Neural cell (in vitro differentiated cells): ENCODE measurements at regions not wholly inside any gene's neighbourhood (a gene's known extent, or its start where the extent isn't known, plus 50 kb on each side); places are given as distances from the start of the nearest gene placed in this dataset.

ENCODE experiments used
- H2AFZ ChIP-seq: fragments of 200-600, 300-800 bp; sonication (generic), shearing (Covaris generic); 2 replicates; pipeline ENCODE4 v1.6.0; 2014; ENCODE audit warnings: low read depth, mild to moderate bottlenecking, antibody characterized with exemption, low read length, moderate library complexity
- H3F3A ChIP-seq: fragments of 200-600 bp; shearing (Covaris generic); 2 replicates; pipeline ENCODE4 v1.6.1; 2016; ENCODE audit warnings: mild to moderate bottlenecking, moderate library complexity, mixed read lengths, antibody characterized with exemption, low read length; ENCODE audit not compliant: insufficient read depth, poor library complexity, severe bottlenecking
- H3K27ac ChIP-seq: fragments of 200-600, 300-800 bp; sonication (generic), shearing (Covaris generic); 2 replicates; pipeline ENCODE4 v1.5.1; 2014; ENCODE audit warnings: mild to moderate bottlenecking, low read length, moderate library complexity
- H3K27me3 ChIP-seq: fragments of 300-800, 200-600 bp; sonication (generic), shearing (Covaris generic); 2 replicates; pipeline ENCODE4 v1.6.0; 2014; ENCODE audit warnings: mild to moderate bottlenecking, low read depth, low read length, moderate library complexity; ENCODE audit not compliant: insufficient read depth
- H3K36me3 ChIP-seq: fragments of 300-800, 200-600 bp; sonication (generic), shearing (Covaris generic); 2 replicates; pipeline ENCODE4 v1.5.1; 2014; ENCODE audit warnings: mild to moderate bottlenecking, antibody characterized with exemption, low read length, moderate library complexity; ENCODE audit not compliant: insufficient read depth
- H3K4me2 ChIP-seq: fragments of 300-800, 200-600 bp; sonication (generic), shearing (Covaris generic); 2 replicates; pipeline ENCODE4 v1.6.0; 2014; ENCODE audit warnings: mild to moderate bottlenecking, low read length
- H3K4me3 ChIP-seq: fragments of 300-800, 200-600 bp; sonication (generic), shearing (Covaris generic); 2 replicates; pipeline ENCODE4 v1.5.1; 2014; ENCODE audit warnings: mild to moderate bottlenecking, low read length, moderate library complexity
- H3K79me2 ChIP-seq: fragments of 200-600 bp; shearing (Covaris generic); replicated peaks from 2 replicates; pipeline ENCODE4 v1.6.0; 2014; ENCODE audit warnings: mild to moderate bottlenecking, low read length, moderate library complexity; ENCODE audit not compliant: insufficient read depth
- H3K9ac ChIP-seq: fragments of 300-800, 200-600 bp; sonication (generic), shearing (Covaris generic); 2 replicates; pipeline ENCODE4 v1.6.1; 2016; ENCODE audit warnings: mild to moderate bottlenecking, low read length, mixed read lengths
- H3K9me2 ChIP-seq: fragments of 200-600 bp; shearing (Covaris generic); 2 replicates; pipeline ENCODE4 v1.6.1; 2016; ENCODE audit warnings: mild to moderate bottlenecking, low read length, mixed read lengths; ENCODE audit not compliant: insufficient read depth
- H3K9me3 ChIP-seq: fragments of 200-600, 300-800 bp; sonication (generic), shearing (Covaris generic); 2 replicates; pipeline ENCODE4 v1.6.1; 2016; ENCODE audit warnings: mild to moderate bottlenecking, mixed run types, low read length, moderate library complexity, mixed read lengths
- H4K20me1 ChIP-seq: fragments of 200-600 bp; shearing (Covaris generic); 2 replicates; pipeline ENCODE4 v1.6.1; 2016; ENCODE audit warnings: mild to moderate bottlenecking, mixed run types; ENCODE audit not compliant: insufficient read depth
- EP300 ChIP-seq: fragments of 450-650 bp; conservative IDR thresholded peaks from 2 replicates; pipeline ENCODE4 v1.6.1; 2014; ENCODE audit warnings: antibody characterized with exemption, mild to moderate bottlenecking, moderate library complexity; ENCODE audit not compliant: poor library complexity, severe bottlenecking
- EZH2 ChIP-seq: fragments of 200-600, 300-800 bp; shearing (Covaris generic), sonication (generic); IDR thresholded peaks from 2 replicates; pipeline ENCODE4 v1.6.1; 2014; ENCODE audit warnings: antibody characterized with exemption, low read length, borderline replicate concordance, mild to moderate bottlenecking; ENCODE audit not compliant: insufficient read depth, poor library complexity, severe bottlenecking
- MXI1 ChIP-seq: fragments of 450-650 bp; conservative IDR thresholded peaks from 2 replicates; pipeline ENCODE4 v1.6.1; 2014; ENCODE audit warnings: antibody characterized with exemption, mild to moderate bottlenecking; ENCODE audit not compliant: poor library complexity, severe bottlenecking
- POLR2AphosphoS5 ChIP-seq: IDR thresholded peaks from 2 replicates; pipeline ENCODE4 v1.6.1; 2012
- RAD21 ChIP-seq: fragments of 450-650 bp; conservative IDR thresholded peaks from 2 replicates; pipeline ENCODE4 v1.6.1; 2014; ENCODE audit warnings: antibody characterized with exemption, mild to moderate bottlenecking, moderate library complexity
- SMC3 ChIP-seq: fragments of 450-650 bp; conservative IDR thresholded peaks from 2 replicates; pipeline ENCODE4 v1.6.1; 2014; ENCODE audit warnings: antibody characterized with exemption, mild to moderate bottlenecking, moderate library complexity; ENCODE audit not compliant: poor library complexity
- TAF1 ChIP-seq: IDR thresholded peaks from 2 replicates; pipeline ENCODE4 v1.6.1; 2012; ENCODE audit warnings: low read depth
- TF ChIP-seq, protein P1 (sequence below): IDR thresholded peaks from 2 replicates; pipeline ENCODE4 v1.6.1; 2012; ENCODE audit warnings: borderline replicate concordance
- TF ChIP-seq, protein P2 (sequence below): fragments of 450-650 bp; IDR thresholded peaks from 2 replicates; pipeline ENCODE4 v1.5.1; 2014; ENCODE audit warnings: antibody characterized with exemption, mild to moderate bottlenecking, moderate library complexity; ENCODE audit not compliant: poor library complexity, severe bottlenecking

DNA sequence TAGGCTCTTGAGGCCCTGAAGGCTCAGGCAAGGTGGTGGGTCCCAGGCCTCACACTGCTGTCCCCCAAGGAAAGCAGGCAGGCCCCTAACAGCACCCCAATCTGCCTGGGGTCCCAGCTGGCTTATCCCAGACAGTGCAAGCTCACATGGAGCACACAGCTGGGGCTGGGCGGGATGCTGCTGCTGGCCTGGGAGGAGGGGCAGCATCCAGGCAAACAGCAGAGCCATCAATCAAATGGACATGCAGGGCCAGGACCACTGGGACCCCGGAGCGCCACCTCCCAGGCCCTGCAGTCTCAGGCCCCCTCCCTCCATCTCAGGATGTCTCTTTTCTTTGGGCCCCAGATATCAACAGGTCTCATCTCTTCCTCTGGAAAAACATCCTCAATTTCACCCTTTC lies 140.3 kb downstream of the BRD1 start:
- no peaks in the 10 kb centered on the region for H3K79me2 ChIP-seq

DNA sequence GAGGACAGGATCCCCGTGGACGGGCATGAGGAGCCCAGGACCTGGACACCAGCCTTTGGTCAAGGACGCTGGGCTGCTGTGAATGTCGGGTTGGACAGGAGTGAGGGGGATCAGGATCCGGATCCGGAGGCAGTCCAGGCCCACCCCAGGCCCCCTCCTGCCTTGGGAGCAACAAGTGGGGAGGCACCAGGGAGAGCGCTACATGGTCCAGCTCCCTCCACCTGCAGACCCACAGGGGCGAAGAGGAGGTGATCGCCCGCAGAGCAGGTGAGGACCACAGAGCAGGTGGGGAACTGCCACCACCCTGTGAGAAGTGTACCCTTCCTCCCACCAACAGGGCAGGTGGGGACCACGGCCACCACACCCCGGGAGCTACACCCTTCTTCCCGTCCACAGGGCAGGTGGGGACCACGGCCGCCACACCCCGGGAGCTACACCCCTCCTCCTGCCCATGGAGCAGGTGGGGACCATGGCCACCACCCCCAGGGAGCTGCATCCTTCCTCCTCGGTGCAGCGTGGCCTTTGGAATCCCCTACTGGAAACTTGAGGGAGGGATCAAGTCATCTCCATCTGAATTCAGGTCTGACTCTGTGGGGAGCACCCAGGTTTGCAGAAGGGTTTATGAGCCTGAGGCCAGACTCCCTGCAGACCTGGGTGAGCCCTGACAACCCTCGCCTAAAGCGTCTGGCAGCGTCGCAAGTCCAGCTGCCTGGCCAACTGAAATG lies 141.0 kb downstream of the BRD1 start:
- no peaks in the 10 kb centered on the region for H3K9me2 ChIP-seq
- TF ChIP-seq RAD21 (no peak), TAF1 (no peak), MXI1 (no peak), EP300 (no peak), POLR2AphosphoS5 (no peak), SMC3 (no peak), EZH2 (no peak)
- TF ChIP-seq, protein P1, sequence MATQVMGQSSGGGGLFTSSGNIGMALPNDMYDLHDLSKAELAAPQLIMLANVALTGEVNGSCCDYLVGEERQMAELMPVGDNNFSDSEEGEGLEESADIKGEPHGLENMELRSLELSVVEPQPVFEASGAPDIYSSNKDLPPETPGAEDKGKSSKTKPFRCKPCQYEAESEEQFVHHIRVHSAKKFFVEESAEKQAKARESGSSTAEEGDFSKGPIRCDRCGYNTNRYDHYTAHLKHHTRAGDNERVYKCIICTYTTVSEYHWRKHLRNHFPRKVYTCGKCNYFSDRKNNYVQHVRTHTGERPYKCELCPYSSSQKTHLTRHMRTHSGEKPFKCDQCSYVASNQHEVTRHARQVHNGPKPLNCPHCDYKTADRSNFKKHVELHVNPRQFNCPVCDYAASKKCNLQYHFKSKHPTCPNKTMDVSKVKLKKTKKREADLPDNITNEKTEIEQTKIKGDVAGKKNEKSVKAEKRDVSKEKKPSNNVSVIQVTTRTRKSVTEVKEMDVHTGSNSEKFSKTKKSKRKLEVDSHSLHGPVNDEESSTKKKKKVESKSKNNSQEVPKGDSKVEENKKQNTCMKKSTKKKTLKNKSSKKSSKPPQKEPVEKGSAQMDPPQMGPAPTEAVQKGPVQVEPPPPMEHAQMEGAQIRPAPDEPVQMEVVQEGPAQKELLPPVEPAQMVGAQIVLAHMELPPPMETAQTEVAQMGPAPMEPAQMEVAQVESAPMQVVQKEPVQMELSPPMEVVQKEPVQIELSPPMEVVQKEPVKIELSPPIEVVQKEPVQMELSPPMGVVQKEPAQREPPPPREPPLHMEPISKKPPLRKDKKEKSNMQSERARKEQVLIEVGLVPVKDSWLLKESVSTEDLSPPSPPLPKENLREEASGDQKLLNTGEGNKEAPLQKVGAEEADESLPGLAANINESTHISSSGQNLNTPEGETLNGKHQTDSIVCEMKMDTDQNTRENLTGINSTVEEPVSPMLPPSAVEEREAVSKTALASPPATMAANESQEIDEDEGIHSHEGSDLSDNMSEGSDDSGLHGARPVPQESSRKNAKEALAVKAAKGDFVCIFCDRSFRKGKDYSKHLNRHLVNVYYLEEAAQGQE: no peak
- TF ChIP-seq, protein P2, sequence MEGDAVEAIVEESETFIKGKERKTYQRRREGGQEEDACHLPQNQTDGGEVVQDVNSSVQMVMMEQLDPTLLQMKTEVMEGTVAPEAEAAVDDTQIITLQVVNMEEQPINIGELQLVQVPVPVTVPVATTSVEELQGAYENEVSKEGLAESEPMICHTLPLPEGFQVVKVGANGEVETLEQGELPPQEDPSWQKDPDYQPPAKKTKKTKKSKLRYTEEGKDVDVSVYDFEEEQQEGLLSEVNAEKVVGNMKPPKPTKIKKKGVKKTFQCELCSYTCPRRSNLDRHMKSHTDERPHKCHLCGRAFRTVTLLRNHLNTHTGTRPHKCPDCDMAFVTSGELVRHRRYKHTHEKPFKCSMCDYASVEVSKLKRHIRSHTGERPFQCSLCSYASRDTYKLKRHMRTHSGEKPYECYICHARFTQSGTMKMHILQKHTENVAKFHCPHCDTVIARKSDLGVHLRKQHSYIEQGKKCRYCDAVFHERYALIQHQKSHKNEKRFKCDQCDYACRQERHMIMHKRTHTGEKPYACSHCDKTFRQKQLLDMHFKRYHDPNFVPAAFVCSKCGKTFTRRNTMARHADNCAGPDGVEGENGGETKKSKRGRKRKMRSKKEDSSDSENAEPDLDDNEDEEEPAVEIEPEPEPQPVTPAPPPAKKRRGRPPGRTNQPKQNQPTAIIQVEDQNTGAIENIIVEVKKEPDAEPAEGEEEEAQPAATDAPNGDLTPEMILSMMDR: no peak
- no peaks in the 10 kb centered on the region for H4K20me1 ChIP-seq
- no peaks in the 10 kb centered on the region for H3K36me3 ChIP-seq
- no peak overlapping the region for H3K4me2 ChIP-seq
- no peak overlapping the region for H3K27ac ChIP-seq
- H3K79me2 ChIP-seq: no peaks in the 10 kb centered on the region
- H3K27me3 ChIP-seq: no peaks in the 10 kb centered on the region
- H3F3A ChIP-seq: no peaks in the 10 kb centered on the region
- no peak overlapping the region for H3K9ac ChIP-seq
- no peaks in the 10 kb centered on the region for H3K9me3 ChIP-seq
- H3K4me3 ChIP-seq: no peak overlapping the region
- no peak overlapping the region for H2AFZ ChIP-seq

More for the DNA sequence above, 140.3 kb downstream of the BRD1 start:
- Histone ChIP-seq H3K4me2 (no peak overlapping the region), H3K9me3 (no peaks in the 10 kb centered on the region), H2AFZ (no peak overlapping the region), H3K27me3 (no peaks in the 10 kb centered on the region), H4K20me1 (no peaks in the 10 kb centered on the region), H3K9ac (no peak overlapping the region), H3F3A (no peaks in the 10 kb centered on the region), H3K4me3 (no peak overlapping the region), H3K27ac (no peak overlapping the region), H3K36me3 (no peaks in the 10 kb centered on the region), H3K9me2 (no peaks in the 10 kb centered on the region)
- TF ChIP-seq TAF1: no peak
- no peak for TF ChIP-seq POLR2AphosphoS5
- TF ChIP-seq RAD21: no peak
- no peak for TF ChIP-seq MXI1
